ENCODE measurements at regions not wholly inside any gene's neighbourhood (a gene's known extent, or its start where the extent isn't known, plus 50 kb on each side); places are given as distances from the start of the nearest gene placed in this dataset.

DNA sequence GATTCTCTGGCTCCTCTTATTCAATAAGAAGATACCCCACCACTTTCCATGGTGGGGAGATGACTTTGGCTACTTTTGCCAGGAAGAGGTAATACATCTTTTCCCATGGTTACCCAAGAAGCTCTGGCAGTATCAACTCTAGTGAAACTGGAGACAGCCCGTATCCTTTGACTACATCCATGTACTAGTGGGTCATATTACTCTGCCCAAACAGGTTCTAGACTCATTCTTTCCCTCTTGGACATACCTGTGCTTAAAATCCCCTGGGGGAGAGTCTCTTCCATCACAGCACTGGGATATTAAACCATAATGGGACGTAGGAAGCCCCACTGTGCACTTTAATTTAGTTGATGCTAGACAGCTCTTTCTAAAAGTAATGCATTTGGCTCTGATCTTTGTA lies 144.7 kb upstream of the KLF12 start:
- Mint-ChIP-seq H3K36me3 (ENCODE audit: low read depth) (no peaks in the 10 kb centered on the region), H3K27me3 (ENCODE audit: insufficient read depth, low read depth, poor library complexity) (no peaks in the 10 kb centered on the region)

GRCh38 chr13:74274916-74275315 lies 140.7 kb upstream of the KLF12 start:
- H3K27me3 ChIP-seq (ENCODE audit: insufficient read depth), result no peaks in the 10 kb centered on the region
- no peaks in the 10 kb centered on the region for H3K27me3 Mint-ChIP-seq (ENCODE audit: insufficient read depth, low read depth, poor library complexity)
- no peak overlapping the region for H3K27ac ChIP-seq (ENCODE audit: low read depth)
- no peaks in the 10 kb centered on the region for H3K36me3 ChIP-seq (ENCODE audit: insufficient read depth)
- no peaks in the 10 kb centered on the region for H3K4me1 ChIP-seq (ENCODE audit: insufficient read depth)
- no peaks in the 10 kb centered on the region for H4K20me1 ChIP-seq (replicated peaks; ENCODE audit: insufficient read depth)
- no peaks in the 10 kb centered on the region for H3K9me2 ChIP-seq (ENCODE audit: insufficient read depth)
- no peaks in the 10 kb centered on the region for H3F3A ChIP-seq (replicated peaks; ENCODE audit: low read depth)
- H3K4me1 Mint-ChIP-seq, result no peaks in the 10 kb centered on the region
- no peaks in the 10 kb centered on the region for H3K79me2 ChIP-seq (replicated peaks; ENCODE audit: insufficient read depth)
- DNase-seq (ENCODE audit: low spot score) (no peak), ATAC-seq (no peak)
- no peak overlapping the region for H3K4me3 Mint-ChIP-seq
- H2AFZ ChIP-seq, result no peak overlapping the region
- H3K4me3 ChIP-seq, result no peak overlapping the region
- H3K36me3 Mint-ChIP-seq (ENCODE audit: low read depth), result peaks cover 3% of the 10 kb centered on the region; the same call in 1 of the 3 replicates
- TF ChIP-seq JUNB (IDR thresholded peaks at IDR 0.05; ENCODE audit: unreplicated experiment) (no peak), EZH2phosphoT487 (IDR thresholded peaks at IDR 0.05; ENCODE audit: unreplicated experiment) (no peak), EZH2 (IDR thresholded peaks at IDR 0.05; ENCODE audit: low read depth, unreplicated experiment) (no peak), ZNF331 (CRISPR knock-in tag; IDR thresholded peaks at IDR 0.05; ENCODE audit: low read depth) (no peak)
- no peak overlapping the region for H3K27ac Mint-ChIP-seq
- no peak overlapping the region for H3K4me2 ChIP-seq
- peaks cover 3% of the 10 kb centered on the region; the same call in 2 of the 3 replicates for H3K9me3 Mint-ChIP-seq

More for the DNA sequence above, 144.7 kb upstream of the KLF12 start:
- no peak overlapping the region for H3K27ac ChIP-seq (ENCODE audit: low read depth)
- H3F3A ChIP-seq (replicated peaks; ENCODE audit: low read depth), result no peaks in the 10 kb centered on the region
- DNase-seq (ENCODE audit: low spot score) (no peak), ATAC-seq (no peak)
- no peak overlapping the region for H2AFZ ChIP-seq
- H4K20me1 ChIP-seq (replicated peaks; ENCODE audit: insufficient read depth), result no peaks in the 10 kb centered on the region
- no peaks in the 10 kb centered on the region for H3K79me2 ChIP-seq (replicated peaks; ENCODE audit: insufficient read depth)
- no peaks in the 10 kb centered on the region for H3K36me3 ChIP-seq (ENCODE audit: insufficient read depth)
- TF ChIP-seq CTCF (conservative IDR thresholded peaks at IDR 0.05; ENCODE audit: low read depth in 2 of 2) (no peak), CREB1 (CRISPR knock-in tag; IDR thresholded peaks at IDR 0.05; ENCODE audit: low read depth) (no peak), STAT1 (IDR thresholded peaks at IDR 0.05; ENCODE audit: unreplicated experiment) (no peak), JUNB (IDR thresholded peaks at IDR 0.05; ENCODE audit: unreplicated experiment) (no peak), ZNF331 (CRISPR knock-in tag; IDR thresholded peaks at IDR 0.05; ENCODE audit: low read depth) (no peak), POLR2AphosphoS5 (IDR thresholded peaks at IDR 0.05; ENCODE audit: low read depth) (no peak)
- TF ChIP-seq, protein P1, sequence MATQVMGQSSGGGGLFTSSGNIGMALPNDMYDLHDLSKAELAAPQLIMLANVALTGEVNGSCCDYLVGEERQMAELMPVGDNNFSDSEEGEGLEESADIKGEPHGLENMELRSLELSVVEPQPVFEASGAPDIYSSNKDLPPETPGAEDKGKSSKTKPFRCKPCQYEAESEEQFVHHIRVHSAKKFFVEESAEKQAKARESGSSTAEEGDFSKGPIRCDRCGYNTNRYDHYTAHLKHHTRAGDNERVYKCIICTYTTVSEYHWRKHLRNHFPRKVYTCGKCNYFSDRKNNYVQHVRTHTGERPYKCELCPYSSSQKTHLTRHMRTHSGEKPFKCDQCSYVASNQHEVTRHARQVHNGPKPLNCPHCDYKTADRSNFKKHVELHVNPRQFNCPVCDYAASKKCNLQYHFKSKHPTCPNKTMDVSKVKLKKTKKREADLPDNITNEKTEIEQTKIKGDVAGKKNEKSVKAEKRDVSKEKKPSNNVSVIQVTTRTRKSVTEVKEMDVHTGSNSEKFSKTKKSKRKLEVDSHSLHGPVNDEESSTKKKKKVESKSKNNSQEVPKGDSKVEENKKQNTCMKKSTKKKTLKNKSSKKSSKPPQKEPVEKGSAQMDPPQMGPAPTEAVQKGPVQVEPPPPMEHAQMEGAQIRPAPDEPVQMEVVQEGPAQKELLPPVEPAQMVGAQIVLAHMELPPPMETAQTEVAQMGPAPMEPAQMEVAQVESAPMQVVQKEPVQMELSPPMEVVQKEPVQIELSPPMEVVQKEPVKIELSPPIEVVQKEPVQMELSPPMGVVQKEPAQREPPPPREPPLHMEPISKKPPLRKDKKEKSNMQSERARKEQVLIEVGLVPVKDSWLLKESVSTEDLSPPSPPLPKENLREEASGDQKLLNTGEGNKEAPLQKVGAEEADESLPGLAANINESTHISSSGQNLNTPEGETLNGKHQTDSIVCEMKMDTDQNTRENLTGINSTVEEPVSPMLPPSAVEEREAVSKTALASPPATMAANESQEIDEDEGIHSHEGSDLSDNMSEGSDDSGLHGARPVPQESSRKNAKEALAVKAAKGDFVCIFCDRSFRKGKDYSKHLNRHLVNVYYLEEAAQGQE (IDR thresholded peaks at IDR 0.05; ENCODE audit: unreplicated experiment), result no peak
- H3K4me3 ChIP-seq, result no peak overlapping the region
- no peaks in the 10 kb centered on the region for H3K9me3 Mint-ChIP-seq
- H3K4me2 ChIP-seq, result no peak overlapping the region
- H3K27me3 ChIP-seq (ENCODE audit: insufficient read depth), result no peaks in the 10 kb centered on the region
- H3K4me1 ChIP-seq (ENCODE audit: insufficient read depth), result no peaks in the 10 kb centered on the region
- no peaks in the 10 kb centered on the region; the same call in 1 of the 3 replicates for H3K4me1 Mint-ChIP-seq
- H3K27ac Mint-ChIP-seq, result no peak overlapping the region
- no peaks in the 10 kb centered on the region for H3K9me2 ChIP-seq (ENCODE audit: insufficient read depth)
- no peak overlapping the region for H3K4me3 Mint-ChIP-seq
